OCI-M1 (cell line): ENCODE measurements at regions not wholly inside any gene's neighbourhood (a gene's known extent, or its start where the extent isn't known, plus 50 kb on each side); places are given as distances from the start of the nearest gene placed in this dataset.

Source experiments
- DNase-seq: peaks from one replicate; lab custom pipeline; 2025; lab: John Stamatoyannopoulos, UW

- no peak for DNase-seq
Observed at GRCh38 chr20:51876313-51876940, 74.1 kb upstream of the SALL4 start.

DNA sequence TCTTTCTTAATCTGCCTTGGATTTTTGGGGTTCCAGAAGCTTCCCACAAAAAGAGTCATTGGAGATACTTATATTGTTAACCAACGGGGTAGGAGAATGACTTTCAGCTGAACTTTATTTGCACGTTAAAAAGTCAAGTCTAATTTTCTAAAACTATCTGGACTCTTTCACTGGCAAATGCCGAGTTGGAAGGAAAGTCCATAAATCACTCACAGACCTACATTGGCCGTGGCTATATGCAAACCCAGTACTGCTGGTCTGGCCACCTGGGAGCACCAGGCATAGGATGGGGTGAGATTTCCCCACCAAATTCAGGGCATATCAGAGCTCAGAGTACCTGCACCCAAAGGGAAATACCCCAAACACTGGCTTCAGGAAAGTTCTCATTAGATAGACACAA, 71.3 kb upstream of the SALL4 start:
- no peak for DNase-seq

- no peak for DNase-seq
Observed at GRCh38 chr20:51871943-51872342, 69.6 kb upstream of the SALL4 start.

- DNase-seq, result no peak
Observed at GRCh38 chr20:51869002-51869401, 66.7 kb upstream of the SALL4 start.

- no peak for DNase-seq
Observed at GRCh38 chr20:51867251-51867650, 64.9 kb upstream of the SALL4 start.

DNA sequence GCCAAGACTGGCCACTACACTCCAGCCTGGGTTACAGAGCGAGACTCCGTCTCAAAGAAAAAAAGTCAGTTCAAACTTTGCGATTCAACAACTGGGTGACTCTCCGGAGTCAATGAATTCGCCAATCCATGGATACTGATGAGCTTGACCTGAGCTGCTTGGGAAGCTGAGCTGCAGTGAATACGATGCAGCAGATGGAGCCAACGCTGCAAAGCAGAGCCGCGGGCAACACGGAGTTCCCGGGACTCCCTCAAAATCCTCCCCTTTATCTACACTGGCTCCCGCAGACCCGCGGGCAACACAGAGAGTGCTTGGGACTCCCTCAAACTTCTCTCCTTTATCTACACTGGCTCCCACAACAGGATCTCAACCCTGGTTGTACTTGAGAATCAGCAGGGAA, 62.6 kb upstream of the SALL4 start:
- no peak for DNase-seq

GRCh38 chr20:51862796-51863195, 60.5 kb upstream of the SALL4 start:
- no peak for DNase-seq

- DNase-seq, result no peak
Observed at GRCh38 chr20:51861726-51862466, 59.6 kb upstream of the SALL4 start.

- no peak for DNase-seq
Observed at GRCh38 chr20:51860111-51860882, 58.0 kb upstream of the SALL4 start.

DNA sequence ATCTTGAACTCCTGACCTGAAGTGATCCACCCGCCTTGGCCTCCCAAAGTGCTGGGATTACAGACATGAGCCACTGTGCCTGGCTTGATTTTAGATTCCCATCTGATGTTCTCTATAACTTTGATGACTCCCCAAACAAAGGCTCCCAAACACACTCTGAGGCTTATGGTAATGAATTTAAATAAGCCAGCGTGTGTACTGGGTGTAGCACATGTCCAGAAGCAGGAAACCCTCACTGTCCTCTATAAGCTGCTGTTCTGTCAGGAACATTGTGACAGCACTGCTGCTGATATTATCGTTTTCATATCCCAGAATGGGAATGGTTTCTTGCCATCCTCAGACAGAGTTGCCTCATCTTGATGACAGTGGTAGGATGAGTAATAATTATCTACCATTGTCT, 54.1 kb upstream of the SALL4 start:
- no peak for DNase-seq

DNA sequence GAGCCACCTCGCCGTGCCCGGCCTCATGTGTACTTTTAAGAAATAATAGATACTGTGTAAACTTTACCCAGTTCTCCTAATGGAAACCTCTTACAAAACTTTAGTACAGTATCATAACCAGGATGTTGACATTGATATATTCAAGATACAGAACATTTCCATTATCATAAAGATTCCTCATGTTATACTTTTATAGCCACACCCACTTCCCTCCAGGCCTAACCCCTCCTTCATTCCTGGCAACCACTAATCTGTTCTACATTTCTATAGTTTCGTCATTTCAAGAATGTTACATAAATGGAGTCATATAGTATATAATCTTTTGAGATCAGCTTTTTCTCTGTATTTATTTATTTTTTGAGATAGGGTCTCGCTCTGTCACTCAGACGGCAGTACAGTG, 52.6 kb upstream of the SALL4 start:
- no peak for DNase-seq
